NCI-H510A treated with DMSO at 0.1 percent for 48 hours (cell line): ENCODE measurements at regions not wholly inside any gene's neighbourhood (a gene's known extent, or its start where the extent isn't known, plus 50 kb on each side); places are given as distances from the start of the nearest gene placed in this dataset.

Experiments used
- DNase-seq: peaks from one replicate; lab custom pipeline; 2025; lab: John Stamatoyannopoulos, UW

GRCh38 chr5:8322484-8322883 lies 453.5 kb downstream of the MTRR start:
- no peak for DNase-seq

DNA sequence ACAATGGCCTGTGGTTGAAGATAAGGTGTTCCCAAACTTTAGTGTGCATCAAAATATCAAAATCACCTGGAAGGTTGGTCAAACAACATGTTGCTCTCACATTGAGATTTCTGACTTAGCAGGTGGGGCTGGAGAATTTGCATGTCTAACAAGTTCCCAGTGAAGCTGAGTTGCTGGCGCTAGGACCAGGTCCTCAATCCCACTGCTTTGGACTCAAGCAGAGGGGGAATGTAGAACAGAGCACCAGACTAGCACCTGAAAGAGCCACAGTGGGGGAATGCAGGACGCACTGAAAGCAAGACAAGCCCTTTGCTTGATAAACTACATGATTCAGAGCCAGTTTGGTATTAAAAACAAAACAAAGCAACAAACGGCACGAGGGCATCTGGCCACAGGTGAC lies 458.1 kb downstream of the MTRR start:
- no peak for DNase-seq

- no peak for DNase-seq
Observed at GRCh38 chr5:8329773-8330172, 460.8 kb downstream of the MTRR start.

DNA sequence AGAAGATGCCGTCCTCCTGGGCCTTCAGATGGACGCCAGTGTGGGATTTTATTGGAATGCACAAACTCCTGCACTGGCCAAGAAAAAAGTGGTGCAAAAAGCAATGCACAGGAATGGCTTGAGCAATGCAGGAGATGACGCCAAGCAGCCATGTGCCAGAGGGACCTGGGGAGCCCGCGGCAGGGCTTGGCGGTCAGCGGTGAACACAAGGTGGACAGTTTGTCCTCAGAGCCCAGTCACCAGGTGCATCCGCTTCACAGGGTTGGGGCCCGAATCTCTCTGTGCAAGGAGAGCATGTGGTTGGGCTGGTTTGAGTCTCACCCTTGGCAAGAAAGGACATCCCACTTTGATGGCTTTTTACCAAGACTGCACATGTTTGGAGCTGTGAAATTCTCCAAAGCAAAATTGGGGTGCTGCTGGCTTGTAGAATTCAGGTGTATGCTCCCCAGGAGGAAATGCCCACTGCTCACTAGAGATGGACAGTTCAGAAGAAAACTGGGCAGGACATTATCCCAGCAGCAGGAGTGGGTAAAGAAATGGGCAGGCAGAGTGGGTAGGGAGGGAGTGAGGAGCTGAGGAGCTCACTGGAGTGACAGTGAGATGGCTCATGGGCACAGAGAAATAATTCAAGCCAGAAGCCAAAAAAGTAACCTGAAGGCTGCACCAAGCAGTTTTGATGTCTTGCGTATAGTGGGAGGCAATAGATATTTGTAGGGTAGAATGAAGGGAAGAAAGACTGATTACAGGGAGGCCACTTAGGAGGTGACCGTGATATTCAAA lies 463.9 kb downstream of the MTRR start:
- no peak for DNase-seq

- DNase-seq, result no peak
Observed at GRCh38 chr5:8333485-8333884, 464.5 kb downstream of the MTRR start.

DNA sequence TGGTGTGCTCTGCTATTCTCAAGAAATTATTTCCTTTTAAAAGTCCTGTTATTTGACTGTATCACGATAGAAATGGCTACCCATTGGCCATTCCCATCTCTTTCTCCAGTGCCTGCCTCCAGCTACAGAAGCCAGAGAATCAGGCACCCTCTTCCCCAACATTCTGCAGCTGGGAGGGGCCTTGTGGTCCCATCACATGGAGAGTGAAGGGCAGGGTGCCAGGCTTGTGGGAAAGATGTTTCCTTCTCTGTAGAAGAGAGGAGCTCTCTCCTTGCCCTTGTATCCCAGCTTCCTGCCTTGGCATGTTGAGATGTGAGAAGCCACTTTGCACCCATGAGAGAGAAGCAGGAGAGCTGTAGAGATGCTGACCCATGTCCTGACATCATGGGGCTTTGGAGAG lies 465.0 kb downstream of the MTRR start:
- no peak for DNase-seq

DNA sequence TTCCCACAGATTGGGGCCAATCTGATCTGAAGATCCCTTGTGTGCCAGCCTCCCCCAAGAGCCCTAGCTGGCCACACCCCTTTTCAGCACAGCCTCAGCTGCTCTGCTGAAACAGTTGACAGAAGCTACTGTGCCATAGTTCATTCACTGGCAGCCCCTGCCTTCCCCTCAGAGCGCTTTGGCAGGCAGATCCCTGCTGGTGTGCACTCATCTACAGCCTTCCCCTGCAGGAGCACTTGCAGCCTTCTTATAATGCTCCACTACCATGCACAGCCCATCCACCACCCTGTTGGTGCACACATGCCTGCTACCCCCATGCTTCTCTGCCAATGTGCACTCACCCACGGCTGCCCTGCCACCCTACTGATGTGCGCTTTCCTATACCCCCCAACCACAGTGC lies 471.3 kb downstream of the MTRR start:
- DNase-seq, result no peak

DNA sequence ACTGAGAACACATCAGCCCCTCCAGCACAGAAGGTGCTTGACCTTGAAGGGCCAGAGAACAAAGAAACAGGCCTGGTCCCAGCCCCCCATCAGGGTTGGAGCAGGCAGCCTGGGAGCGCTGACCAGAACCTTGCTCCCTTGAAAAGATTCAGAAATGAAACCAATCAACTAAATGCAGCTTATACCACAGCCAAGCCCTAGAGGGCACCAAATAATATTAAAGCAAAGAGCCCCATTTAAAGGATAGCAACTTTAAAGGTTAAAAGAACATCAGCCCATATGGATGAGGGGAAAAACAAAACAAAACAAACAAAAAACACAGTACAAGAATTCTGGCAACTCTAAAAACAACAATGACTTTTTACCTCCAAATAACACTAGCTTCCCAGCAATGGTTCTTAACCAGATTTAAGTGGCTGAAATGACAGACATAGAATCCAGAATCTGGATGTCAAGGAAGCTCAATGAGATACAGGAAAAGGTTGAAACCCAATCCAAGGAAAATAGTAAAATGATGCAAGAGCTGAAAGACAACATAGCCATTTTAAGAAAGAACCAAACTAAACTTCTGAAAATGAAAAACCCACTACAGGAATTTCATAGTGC lies 471.9 kb downstream of the MTRR start:
- DNase-seq, result peak; percentile 36

GRCh38 chr5:8341406-8341805 lies 472.5 kb downstream of the MTRR start:
- no peak for DNase-seq

- no peak for DNase-seq
Observed at GRCh38 chr5:8347984-8348383, 479.0 kb downstream of the MTRR start.

DNA sequence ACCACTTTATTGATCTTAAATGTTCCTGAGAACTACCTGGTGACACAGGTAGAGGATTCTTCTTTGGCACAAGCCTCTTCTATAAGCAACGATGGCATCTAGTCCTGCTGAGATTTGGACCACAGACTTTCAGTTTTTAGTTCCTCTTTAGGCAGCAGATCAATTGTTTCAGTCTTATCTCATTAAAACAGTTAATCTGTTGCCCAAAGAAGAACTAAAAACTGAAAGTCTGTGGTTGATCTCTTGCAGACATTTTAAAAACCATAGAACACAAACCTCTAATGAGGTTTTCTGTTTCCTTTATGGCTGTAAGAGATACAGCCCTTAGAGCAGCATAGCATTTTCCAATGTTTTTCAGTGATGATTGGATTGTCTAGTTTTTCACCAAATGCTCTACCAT lies 480.9 kb downstream of the MTRR start:
- DNase-seq, result no peak

- DNase-seq, result no peak
Observed at GRCh38 chr5:8350644-8351339, 481.8 kb downstream of the MTRR start.

GRCh38 chr5:8355981-8356380 lies 487.0 kb downstream of the MTRR start:
- DNase-seq, result no peak

- no peak for DNase-seq
Observed at GRCh38 chr5:8360012-8360411, 491.1 kb downstream of the MTRR start.

GRCh38 chr5:8362495-8362894 lies 493.5 kb downstream of the MTRR start:
- no peak for DNase-seq

DNA sequence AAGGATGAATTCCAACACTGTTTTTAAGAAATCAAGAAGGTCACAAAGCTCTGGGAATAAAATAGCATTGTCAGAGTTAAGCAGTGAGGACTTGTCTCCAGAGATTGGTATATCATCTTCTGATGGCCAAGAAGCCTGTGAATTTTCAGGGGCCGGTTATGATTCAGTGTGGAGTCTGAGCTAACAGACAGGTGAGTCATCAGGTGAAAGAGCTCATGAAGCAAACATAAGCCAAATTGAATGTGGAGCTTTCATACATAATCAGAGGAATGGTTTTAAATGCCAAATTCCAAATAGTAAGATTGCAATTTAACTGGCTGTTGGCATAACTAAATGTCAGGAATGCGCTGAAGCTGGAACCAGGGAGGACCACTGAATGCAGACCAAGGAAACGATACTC lies 494.2 kb downstream of the MTRR start:
- no peak for DNase-seq

- DNase-seq, result no peak
Observed at GRCh38 chr5:8366266-8366665, 497.3 kb downstream of the MTRR start.

DNA sequence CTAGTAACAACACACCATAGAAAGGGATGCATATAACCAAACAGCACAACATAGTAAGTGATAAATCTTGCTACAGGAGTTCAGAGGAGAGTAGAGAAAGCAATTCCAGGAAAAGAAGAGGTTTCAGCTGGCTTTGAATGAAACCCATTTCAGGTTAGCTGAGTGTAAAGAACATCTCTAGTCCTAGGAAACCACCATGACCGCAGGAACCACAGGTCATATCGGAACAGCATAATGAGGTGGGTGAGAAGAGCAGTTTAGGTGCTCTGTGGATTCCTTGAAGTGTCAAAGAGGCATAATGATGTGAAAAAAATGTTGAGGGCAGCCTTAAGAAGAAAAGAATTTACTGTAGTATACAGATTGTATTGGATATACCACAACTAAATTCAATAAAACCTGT lies 507.5 kb downstream of the MTRR start:
- DNase-seq, result no peak

DNA sequence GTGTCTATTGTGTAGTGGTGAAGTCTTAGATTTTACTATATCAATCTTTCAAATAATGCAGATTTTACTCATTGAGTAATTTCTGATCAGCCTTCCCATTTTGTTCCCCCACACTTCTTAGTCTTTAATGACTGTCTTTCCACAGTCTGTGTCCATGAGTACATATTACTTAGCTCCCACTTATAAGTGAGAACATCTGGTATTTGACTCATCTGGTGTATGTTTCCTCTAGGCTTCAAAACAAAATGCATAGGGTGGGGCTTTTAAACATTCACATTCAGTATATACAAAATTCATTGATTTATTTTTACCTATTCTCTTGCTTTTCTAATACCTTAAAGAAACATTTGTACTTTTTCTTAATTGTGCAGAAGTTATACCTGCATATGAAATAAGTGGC lies 513.0 kb downstream of the MTRR start:
- DNase-seq, result no peak

DNA sequence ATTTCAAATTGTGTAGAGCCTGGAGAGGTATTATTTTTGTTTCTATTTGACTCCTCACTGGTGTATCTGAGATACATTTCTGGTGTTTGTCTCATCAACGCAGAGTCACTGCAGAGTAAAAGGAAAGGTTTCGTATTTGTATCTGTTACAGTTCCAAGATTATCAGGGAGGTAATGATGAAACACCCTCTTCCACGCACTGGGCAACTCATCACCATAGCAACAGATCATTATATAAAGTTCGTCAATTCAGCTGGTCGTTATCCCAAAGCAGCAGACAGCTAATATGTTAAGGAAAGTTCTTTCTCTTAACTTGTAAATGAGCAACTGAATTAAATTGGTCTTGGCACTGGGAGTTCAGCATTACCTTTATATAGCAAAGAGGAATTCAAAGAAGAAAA lies 513.5 kb downstream of the MTRR start:
- no peak for DNase-seq

- no peak for DNase-seq
Observed at GRCh38 chr5:8383616-8384015, 514.7 kb downstream of the MTRR start.

GRCh38 chr5:8386719-8387288 lies 517.9 kb downstream of the MTRR start:
- peak; percentile 22 for DNase-seq

DNA sequence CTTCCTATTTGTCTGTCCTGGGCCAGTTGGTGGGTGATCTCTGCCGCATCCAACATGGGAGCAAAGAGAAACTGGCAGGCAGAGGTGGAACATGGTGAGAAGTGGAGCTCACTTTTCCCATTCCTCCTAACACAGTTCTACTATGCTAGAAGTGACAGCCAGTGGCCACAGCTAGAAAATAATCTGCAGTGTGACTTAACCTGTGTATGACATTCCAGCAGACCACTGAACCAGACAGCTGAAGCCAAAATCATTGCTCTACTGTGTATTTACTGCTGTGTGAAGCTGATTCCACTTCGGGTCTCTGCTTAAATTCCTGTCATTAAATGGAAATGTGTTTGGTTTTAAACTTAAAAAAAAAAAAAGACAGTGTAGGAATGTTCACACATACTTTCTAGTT lies 523.0 kb downstream of the MTRR start:
- no peak for DNase-seq
